WTC11 (cell line): ENCODE measurements at regions not wholly inside any gene's neighbourhood (a gene's known extent, or its start where the extent isn't known, plus 50 kb on each side); places are given as distances from the start of the nearest gene placed in this dataset.

Experiments
- ATAC-seq: fragments of 200-7000 bp; cut with Tn5 transposase; 2 replicates; pipeline ENCODE4 v1.10.0; 2021; ENCODE audit warnings: mild to moderate bottlenecking, moderate library complexity
- CTCF ChIA-PET: fragments of 300-600 bp; sonication (Branson Sonifier 250); formaldehyde crosslinking; loops from one replicate; lab custom pipeline; 2021; ENCODE audit warnings: antibody characterized with exemption; lab: Charles Lee
- POLR2A ChIA-PET: fragments of 350-600 bp; sonication (Branson Sonifier 250); formaldehyde crosslinking; loops from one replicate; lab custom pipeline; 2021; ENCODE audit warnings: antibody characterized with exemption; lab: Charles Lee
- DNase-seq: peaks from one replicate; pipeline ENCODE4 v3.0.0; 2021; ENCODE audit warnings: low spot score
- H3K27ac Mint-ChIP-seq: 2 replicates; pipeline ENCODE4 v1.8.0; 2021; ENCODE audit warnings: mixed read lengths
- H3K27me3 Mint-ChIP-seq: 2 replicates; pipeline ENCODE4 v1.8.0; 2021; ENCODE audit warnings: low read depth, mild to moderate bottlenecking, moderate library complexity, mixed read lengths
- H3K36me3 Mint-ChIP-seq: 2 replicates; pipeline ENCODE4 v1.8.0; 2021; ENCODE audit warnings: mixed read lengths
- H3K4me1 Mint-ChIP-seq: 2 replicates; pipeline ENCODE4 v1.8.0; 2022; ENCODE audit warnings: mixed read lengths
- H3K4me3 Mint-ChIP-seq: 2 replicates; pipeline ENCODE4 v1.8.0; 2021; ENCODE audit warnings: mild to moderate bottlenecking, moderate library complexity, mixed read lengths
- H3K9me3 Mint-ChIP-seq: 2 replicates; pipeline ENCODE4 v1.8.0; 2021; ENCODE audit warnings: mixed read lengths
- ELF4 ChIP-seq: sonication (generic); formaldehyde crosslinking; IDR thresholded peaks from 2 replicates; pipeline ENCODE4 v1.8.1; 2022; ENCODE audit warnings: low read depth, mild to moderate bottlenecking, moderate library complexity, missing genetic modification reagents
- FOXP1 ChIP-seq: sonication (generic); formaldehyde crosslinking; IDR thresholded peaks from 2 replicates; pipeline ENCODE4 v1.8.0; 2022; ENCODE audit warnings: missing genetic modification reagents, mild to moderate bottlenecking, moderate library complexity, borderline replicate concordance
- HMGXB4 ChIP-seq: sonication (generic); formaldehyde crosslinking; IDR thresholded peaks from 2 replicates; pipeline ENCODE4 v1.8.1; 2023; ENCODE audit warnings: mild to moderate bottlenecking, moderate library complexity, missing genetic modification reagents
- IRF2 ChIP-seq: sonication (generic); formaldehyde crosslinking; IDR thresholded peaks from 2 replicates; pipeline ENCODE4 v1.8.0; 2022; ENCODE audit warnings: low read depth, missing genetic modification reagents, borderline replicate concordance
- MXD4 ChIP-seq: fragments of 250-450 bp; sonication (Bioruptor Pico); IDR thresholded peaks from 2 replicates; pipeline ENCODE4 v1.8.0; 2021; ENCODE audit warnings: mild to moderate bottlenecking, moderate library complexity, borderline replicate concordance
- NFE2L1 ChIP-seq: sonication (generic); formaldehyde crosslinking; IDR thresholded peaks from 2 replicates; pipeline ENCODE4 v1.8.1; 2023; ENCODE audit warnings: missing genetic modification reagents
- TEAD4 ChIP-seq: sonication (generic); formaldehyde crosslinking; IDR thresholded peaks from 2 replicates; pipeline ENCODE4 v1.8.0; 2022; ENCODE audit warnings: mild to moderate bottlenecking, missing genetic modification reagents
- TP53 ChIP-seq: sonication (generic); formaldehyde crosslinking; IDR thresholded peaks from 2 replicates; pipeline ENCODE4 v1.8.1; 2023; ENCODE audit warnings: mild to moderate bottlenecking, missing genetic modification reagents
- USF1 ChIP-seq: sonication (generic); formaldehyde crosslinking; IDR thresholded peaks from 2 replicates; pipeline ENCODE4 v1.8.0; 2022; ENCODE audit warnings: mild to moderate bottlenecking, missing genetic modification reagents
- USF2 ChIP-seq: sonication (generic); formaldehyde crosslinking; IDR thresholded peaks from 2 replicates; pipeline ENCODE4 v1.8.1; 2023; ENCODE audit warnings: mild to moderate bottlenecking, missing genetic modification reagents, moderate library complexity
- ZBTB43 ChIP-seq: sonication (generic); formaldehyde crosslinking; IDR thresholded peaks from 2 replicates; pipeline ENCODE4 v1.8.1; 2023; ENCODE audit warnings: mild to moderate bottlenecking, missing genetic modification reagents
- ZNF121 ChIP-seq: sonication (generic); formaldehyde crosslinking; IDR thresholded peaks from 2 replicates; pipeline ENCODE4 v1.8.0; 2023; ENCODE audit warnings: missing genetic modification reagents
- ZNF219 ChIP-seq: sonication (generic); formaldehyde crosslinking; IDR thresholded peaks from 2 replicates; pipeline ENCODE4 v1.8.0; 2023; ENCODE audit warnings: missing genetic modification reagents, mild to moderate bottlenecking, borderline replicate concordance
- ZNF232 ChIP-seq: sonication (generic); formaldehyde crosslinking; IDR thresholded peaks from 2 replicates; pipeline ENCODE4 v1.8.0; 2022; ENCODE audit warnings: mild to moderate bottlenecking, missing genetic modification reagents
- ZNF423 ChIP-seq: fragments of 250-450 bp; sonication (Bioruptor Pico); IDR thresholded peaks from 2 replicates; pipeline ENCODE4 v2.1.2; 2022; ENCODE audit warnings: mild to moderate bottlenecking, moderate library complexity
- ZNF532 ChIP-seq: fragments of 250-450 bp; sonication (Bioruptor Pico); IDR thresholded peaks from 2 replicates; pipeline ENCODE4 v1.9.0; 2021; ENCODE audit warnings: mild to moderate bottlenecking, borderline replicate concordance

GRCh38 chr4:119725688-119726330 lies 97.2 kb upstream of the PDE5A start:
- H3K9me3 Mint-ChIP-seq: peaks cover 19% of the 10 kb centered on the region
- no peak overlapping the region for H3K27ac Mint-ChIP-seq
- H3K27me3 Mint-ChIP-seq: no peaks in the 10 kb centered on the region
- POLR2A ChIA-PET: no interaction called here
- H3K4me1 Mint-ChIP-seq: peaks cover 26% of the 10 kb centered on the region
- H3K36me3 Mint-ChIP-seq: peaks cover 11% of the 10 kb centered on the region
- ATAC-seq (peak; percentile 94), DNase-seq (peak; percentile 16)
- no peak overlapping the region for H3K4me3 Mint-ChIP-seq
- TF ChIP-seq ZNF532 (CRISPR knock-in tag) (no peak), ZNF423 (CRISPR knock-in tag) (no peak), ZBTB43 (CRISPR knock-in tag) (no peak), FOXP1 (no peak), HMGXB4 (CRISPR knock-in tag) (no peak), TP53 (CRISPR knock-in tag) (no peak), USF2 (CRISPR knock-in tag) (no peak), MXD4 (CRISPR knock-in tag) (no peak), ELF4 (CRISPR knock-in tag) (no peak), USF1 (CRISPR knock-in tag) (no peak)
- CTCF ChIA-PET: interaction anchor here (1.8 kb wide), 1 partner anchor 97 kb away, joined by 9 read pairs; the partner anchor contains the start of gene PDE5A

- 0 out of 2 replicates have a peak overlapping the region, but pooled peaks have one; percentile 29 for H3K27ac Mint-ChIP-seq
- H3K27me3 Mint-ChIP-seq: no peaks in the 10 kb centered on the region
- H3K9me3 Mint-ChIP-seq: peaks cover 27% of the 10 kb centered on the region
- ATAC-seq: no peak
- DNase-seq: no peak
- H3K4me1 Mint-ChIP-seq: peaks cover 20% of the 10 kb centered on the region
- TF ChIP-seq ZNF219 (CRISPR knock-in tag) (no peak), TEAD4 (CRISPR knock-in tag) (no peak), IRF2 (CRISPR knock-in tag) (no peak), ZBTB43 (CRISPR knock-in tag) (no peak), NFE2L1 (no peak), ZNF232 (no peak), ZNF121 (no peak)
- TF ChIP-seq, all 79 proteins: peak for 0
- POLR2A ChIA-PET: no interaction called here
- Mint-ChIP-seq H3K4me3 (no peak overlapping the region), H3K36me3 (peaks cover 18% of the 10 kb centered on the region)
- CTCF ChIA-PET: interaction anchor here (1.8 kb wide), 1 partner anchor 96 kb away, joined by 9 read pairs; the partner anchor contains the start of gene PDE5A
Observed at GRCh38 chr4:119725011-119725410, 96.4 kb upstream of the PDE5A start.
